ENCODE measurements at regions not wholly inside any gene's neighbourhood (a gene's known extent, or its start where the extent isn't known, plus 50 kb on each side); places are given as distances from the start of the nearest gene placed in this dataset.

- no peak overlapping the region for H3K4me3 ChIP-seq (ENCODE audit: control insufficient read depth, low read depth, low read length)
- no peak for DNase-seq (ENCODE audit: low read depth)
- no peak for TF ChIP-seq CTCF (IDR thresholded peaks at IDR 0.05; ENCODE audit: control insufficient read depth, insufficient read depth, low read depth, low read length, missing control alignments)
Measured at GRCh38 chr20:60170116-60170515, 211.9 kb downstream of the CDH26 start.

- no peak overlapping the region for H3K4me3 ChIP-seq (ENCODE audit: control insufficient read depth, low read depth, low read length)
- DNase-seq (ENCODE audit: low read depth): no peak
- no peak for TF ChIP-seq CTCF (IDR thresholded peaks at IDR 0.05; ENCODE audit: control insufficient read depth, insufficient read depth, low read depth, low read length, missing control alignments)
Measured at GRCh38 chr20:60171313-60171712, 213.1 kb downstream of the CDH26 start.

GRCh38 chr20:60171738-60172137 is 213.5 kb downstream of the CDH26 start:
- no peak for TF ChIP-seq CTCF (IDR thresholded peaks at IDR 0.05; ENCODE audit: control insufficient read depth, insufficient read depth, low read depth, low read length, missing control alignments)
- no peak overlapping the region for H3K4me3 ChIP-seq (ENCODE audit: control insufficient read depth, low read depth, low read length)
- no peak for DNase-seq (ENCODE audit: low read depth)

- peak; percentile 43 for DNase-seq (ENCODE audit: low read depth)
- H3K4me3 ChIP-seq (ENCODE audit: control insufficient read depth, low read depth, low read length): no peak overlapping the region
- no peak for TF ChIP-seq CTCF (IDR thresholded peaks at IDR 0.05; ENCODE audit: control insufficient read depth, insufficient read depth, low read depth, low read length, missing control alignments)
Measured at GRCh38 chr20:60172346-60172984, 214.2 kb downstream of the CDH26 start.

- no peak for DNase-seq (ENCODE audit: low read depth)
- no peak for TF ChIP-seq CTCF (IDR thresholded peaks at IDR 0.05; ENCODE audit: control insufficient read depth, insufficient read depth, low read depth, low read length, missing control alignments)
- no peak overlapping the region for H3K4me3 ChIP-seq (ENCODE audit: control insufficient read depth, low read depth, low read length)
Measured at GRCh38 chr20:60177080-60177479, 218.9 kb downstream of the CDH26 start.

GRCh38 chr20:60180986-60181385 is 222.8 kb downstream of the CDH26 start:
- no peak for DNase-seq (ENCODE audit: low read depth)
- no peak overlapping the region for H3K4me3 ChIP-seq (ENCODE audit: control insufficient read depth, low read depth, low read length)
- no peak for TF ChIP-seq CTCF (IDR thresholded peaks at IDR 0.05; ENCODE audit: control insufficient read depth, insufficient read depth, low read depth, low read length, missing control alignments)

- TF ChIP-seq CTCF (IDR thresholded peaks at IDR 0.05; ENCODE audit: control insufficient read depth, insufficient read depth, low read depth, low read length, missing control alignments): no peak
- no peak overlapping the region for H3K4me3 ChIP-seq (ENCODE audit: control insufficient read depth, low read depth, low read length)
- no peak for DNase-seq (ENCODE audit: low read depth)
Measured at GRCh38 chr20:60186412-60186811, 228.2 kb downstream of the CDH26 start.
